ENCODE measurements at regions not wholly inside any gene's neighbourhood (a gene's known extent, or its start where the extent isn't known, plus 50 kb on each side); places are given as distances from the start of the nearest gene placed in this dataset.

GRCh38 chr20:10958279-10958678, 284.5 kb upstream of the JAG1 start:
- no peak for TF ChIP-seq REST (IDR thresholded peaks at IDR 0.05; ENCODE audit: insufficient read depth in 1 of 2, low read depth in 2 of 2, low read length in 2 of 2)
- TF ChIP-seq POLR2AphosphoS5 (IDR thresholded peaks at IDR 0.05; ENCODE audit: low read depth, low read length) = no peak
- no peak for TF ChIP-seq TAF1 (IDR thresholded peaks at IDR 0.05; ENCODE audit: borderline replicate concordance, insufficient read depth, low read length)
- TF ChIP-seq FOXP2 (optimal IDR thresholded peaks at IDR 0.05; ENCODE audit: borderline replicate concordance, extremely low read depth, extremely low read length, insufficient read depth) = no peak
- no peak for TF ChIP-seq SIN3A (IDR thresholded peaks at IDR 0.05; ENCODE audit: borderline replicate concordance, insufficient read depth, low read length)

GRCh38 chr20:10960416-10960815, 286.6 kb upstream of the JAG1 start:
- no peak for TF ChIP-seq FOXP2 (optimal IDR thresholded peaks at IDR 0.05; ENCODE audit: borderline replicate concordance, extremely low read depth, extremely low read length, insufficient read depth)
- TF ChIP-seq POLR2AphosphoS5 (IDR thresholded peaks at IDR 0.05; ENCODE audit: low read depth, low read length) = no peak
- TF ChIP-seq REST (IDR thresholded peaks at IDR 0.05; ENCODE audit: insufficient read depth in 1 of 2, low read depth in 2 of 2, low read length in 2 of 2) = no peak
- no peak for TF ChIP-seq TAF1 (IDR thresholded peaks at IDR 0.05; ENCODE audit: borderline replicate concordance, insufficient read depth, low read length)
- no peak for TF ChIP-seq SIN3A (IDR thresholded peaks at IDR 0.05; ENCODE audit: borderline replicate concordance, insufficient read depth, low read length)

GRCh38 chr20:10961651-10962288, 288.0 kb upstream of the JAG1 start:
- TF ChIP-seq TAF1 (IDR thresholded peaks at IDR 0.05; ENCODE audit: borderline replicate concordance, insufficient read depth, low read length) (no peak), POLR2AphosphoS5 (IDR thresholded peaks at IDR 0.05; ENCODE audit: low read depth, low read length) (no peak), FOXP2 (optimal IDR thresholded peaks at IDR 0.05; ENCODE audit: borderline replicate concordance, extremely low read depth, extremely low read length, insufficient read depth) (no peak), SIN3A (IDR thresholded peaks at IDR 0.05; ENCODE audit: borderline replicate concordance, insufficient read depth, low read length) (no peak), REST (IDR thresholded peaks at IDR 0.05; ENCODE audit: insufficient read depth in 1 of 2, low read depth in 2 of 2, low read length in 2 of 2) (no peak)

- TF ChIP-seq SIN3A (IDR thresholded peaks at IDR 0.05; ENCODE audit: borderline replicate concordance, insufficient read depth, low read length) (no peak), REST (IDR thresholded peaks at IDR 0.05; ENCODE audit: insufficient read depth in 1 of 2, low read depth in 2 of 2, low read length in 2 of 2) (no peak), TAF1 (IDR thresholded peaks at IDR 0.05; ENCODE audit: borderline replicate concordance, insufficient read depth, low read length) (no peak), FOXP2 (optimal IDR thresholded peaks at IDR 0.05; ENCODE audit: borderline replicate concordance, extremely low read depth, extremely low read length, insufficient read depth) (no peak), POLR2AphosphoS5 (IDR thresholded peaks at IDR 0.05; ENCODE audit: low read depth, low read length) (no peak)
Observed at GRCh38 chr20:10962937-10963336, 289.1 kb upstream of the JAG1 start.
